ENCODE measurements at regions not wholly inside any gene's neighbourhood (a gene's known extent, or its start where the extent isn't known, plus 50 kb on each side); places are given as distances from the start of the nearest gene placed in this dataset.

GRCh38 chr16:63018581-63019223 is 982.5 kb upstream of the CDH8 start:
- ATAC-seq (no peak), DNase-seq (no peak)
- Histone ChIP-seq H3K9me3 (ENCODE audit: control insufficient read depth, low read length) (no peaks in the 10 kb centered on the region), H3K27ac (ENCODE audit: low read length) (no peak overlapping the region), H3K27me3 (ENCODE audit: control insufficient read depth, insufficient read depth) (no peaks in the 10 kb centered on the region), H3K4me1 (ENCODE audit: control insufficient read depth, insufficient read depth, low read length) (no peaks in the 10 kb centered on the region), H3K4me3 (ENCODE audit: low read length) (no peak overlapping the region)
- intact Hi-C loops (cut with DNase I) = no loop called here
- WGBS = 79% methylated on average over 7 of the region's 7 CpGs

- DNase-seq = no peak
Observed at GRCh38 chr16:63008688-63009087, 972.5 kb upstream of the CDH8 start.

GRCh38 chr16:63005356-63005755 is 969.1 kb upstream of the CDH8 start:
- Histone ChIP-seq H3K9me3 (ENCODE audit: control insufficient read depth, low read length) (no peaks in the 10 kb centered on the region), H3K4me3 (ENCODE audit: low read length) (no peak overlapping the region), H3K27me3 (ENCODE audit: control insufficient read depth, insufficient read depth) (no peaks in the 10 kb centered on the region), H3K27ac (ENCODE audit: low read length) (no peak overlapping the region), H3K4me1 (ENCODE audit: control insufficient read depth, insufficient read depth, low read length) (no peaks in the 10 kb centered on the region)
- ATAC-seq (no peak), DNase-seq (no peak)
- intact Hi-C loops (cut with DNase I) = no loop called here
- 53% methylated on average over 3 of the region's 3 CpGs for WGBS

More at GRCh38 chr16:63008688-63009087, 972.5 kb upstream of the CDH8 start:
- H3K9me3 ChIP-seq (ENCODE audit: control insufficient read depth, low read length) = no peaks in the 10 kb centered on the region
- no peak overlapping the region for H3K4me3 ChIP-seq (ENCODE audit: low read length)
- H3K27ac ChIP-seq (ENCODE audit: low read length) = no peak overlapping the region
- intact Hi-C loops (cut with DNase I) = no loop called here
- ATAC-seq = no peak
- no peaks in the 10 kb centered on the region for H3K27me3 ChIP-seq (ENCODE audit: control insufficient read depth, insufficient read depth)
- no peaks in the 10 kb centered on the region for H3K4me1 ChIP-seq (ENCODE audit: control insufficient read depth, insufficient read depth, low read length)

DNA sequence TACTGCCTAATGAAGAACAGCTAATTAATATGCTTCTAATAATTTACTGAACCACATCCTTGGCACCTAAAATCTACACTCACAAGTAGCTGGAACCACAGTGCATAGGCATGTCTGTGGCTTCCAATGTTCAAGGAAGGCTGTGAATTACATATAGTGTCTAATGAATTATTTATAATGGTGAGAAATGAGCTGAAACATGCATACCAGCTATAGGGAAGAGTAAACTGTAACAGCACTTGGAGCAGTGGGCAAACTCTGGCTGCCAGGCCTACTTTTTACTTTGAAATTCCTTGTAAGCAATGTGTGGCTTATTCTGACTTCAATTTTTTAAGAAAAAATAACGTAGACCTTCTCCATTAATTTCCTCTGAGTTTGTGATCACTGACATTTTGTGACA is 953.2 kb upstream of the CDH8 start:
- 65% methylated on average over 1 of the region's 1 CpG for WGBS
- Histone ChIP-seq H3K9me3 (ENCODE audit: control insufficient read depth, low read length) (no peaks in the 10 kb centered on the region), H3K27ac (ENCODE audit: low read length) (no peak overlapping the region), H3K4me3 (ENCODE audit: low read length) (no peak overlapping the region), H3K27me3 (ENCODE audit: control insufficient read depth, insufficient read depth) (no peaks in the 10 kb centered on the region), H3K4me1 (ENCODE audit: control insufficient read depth, insufficient read depth, low read length) (no peaks in the 10 kb centered on the region)
- intact Hi-C loops (cut with DNase I) = no loop called here
- ATAC-seq (no peak), DNase-seq (no peak)

GRCh38 chr16:62985722-62986121 is 949.5 kb upstream of the CDH8 start:
- no peak overlapping the region for H3K27ac ChIP-seq (ENCODE audit: low read length)
- DNase-seq (no peak), ATAC-seq (no peak)
- H3K27me3 ChIP-seq (ENCODE audit: control insufficient read depth, insufficient read depth) = no peaks in the 10 kb centered on the region
- no peak overlapping the region for H3K4me3 ChIP-seq (ENCODE audit: low read length)
- no peaks in the 10 kb centered on the region for H3K9me3 ChIP-seq (ENCODE audit: control insufficient read depth, low read length)
- no peaks in the 10 kb centered on the region for H3K4me1 ChIP-seq (ENCODE audit: control insufficient read depth, insufficient read depth, low read length)
- intact Hi-C loops (cut with DNase I) = no loop called here
- 86% methylated on average over 1 of the region's 1 CpG for WGBS

DNA sequence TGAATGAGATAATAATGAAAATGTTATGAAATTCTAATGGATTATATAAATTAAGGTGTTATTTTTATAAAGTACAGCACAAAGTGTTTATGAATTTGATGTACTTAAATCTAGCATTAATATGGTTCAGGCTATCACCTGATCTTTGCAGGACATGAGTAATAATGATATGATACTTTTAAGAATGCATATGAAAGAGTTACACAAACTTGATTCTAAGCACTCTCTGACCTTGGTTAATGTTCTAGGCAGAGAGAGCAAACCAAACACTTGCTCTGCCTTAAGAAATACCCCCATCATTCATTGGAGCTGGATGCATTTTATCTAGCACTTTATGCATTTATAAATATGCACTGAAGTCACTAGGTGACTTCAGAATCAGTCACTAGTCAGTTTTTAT is 942.2 kb upstream of the CDH8 start:
- intact Hi-C loops (cut with DNase I) = no loop called here
- Histone ChIP-seq H3K27ac (ENCODE audit: low read length) (no peak overlapping the region), H3K9me3 (ENCODE audit: control insufficient read depth, low read length) (no peaks in the 10 kb centered on the region), H3K27me3 (ENCODE audit: control insufficient read depth, insufficient read depth) (no peaks in the 10 kb centered on the region), H3K4me1 (ENCODE audit: control insufficient read depth, insufficient read depth, low read length) (no peaks in the 10 kb centered on the region), H3K4me3 (ENCODE audit: low read length) (no peak overlapping the region)
- ATAC-seq = no peak
- no peak for DNase-seq

GRCh38 chr16:62977876-62978275 is 941.6 kb upstream of the CDH8 start:
- DNase-seq (no peak), ATAC-seq (no peak)
- Histone ChIP-seq H3K4me3 (ENCODE audit: low read length) (no peak overlapping the region), H3K9me3 (ENCODE audit: control insufficient read depth, low read length) (no peaks in the 10 kb centered on the region), H3K4me1 (ENCODE audit: control insufficient read depth, insufficient read depth, low read length) (no peaks in the 10 kb centered on the region), H3K27ac (ENCODE audit: low read length) (no peak overlapping the region), H3K27me3 (ENCODE audit: control insufficient read depth, insufficient read depth) (no peaks in the 10 kb centered on the region)
- intact Hi-C loops (cut with DNase I) = no loop called here
- 87% methylated on average over 1 of the region's 1 CpG for WGBS

GRCh38 chr16:62974424-62974823 is 938.2 kb upstream of the CDH8 start:
- no peak overlapping the region for H3K27ac ChIP-seq (ENCODE audit: low read length)
- WGBS = 67% methylated on average over 1 of the region's 1 CpG
- no peak for DNase-seq
- H3K4me1 ChIP-seq (ENCODE audit: control insufficient read depth, insufficient read depth, low read length) = no peaks in the 10 kb centered on the region
- no peak for ATAC-seq
- no peaks in the 10 kb centered on the region for H3K9me3 ChIP-seq (ENCODE audit: control insufficient read depth, low read length)
- intact Hi-C loops (cut with DNase I) = no loop called here
- H3K4me3 ChIP-seq (ENCODE audit: low read length) = no peak overlapping the region
- no peaks in the 10 kb centered on the region for H3K27me3 ChIP-seq (ENCODE audit: control insufficient read depth, insufficient read depth)

GRCh38 chr16:62970851-62971250 is 934.6 kb upstream of the CDH8 start:
- H3K4me1 ChIP-seq (ENCODE audit: control insufficient read depth, insufficient read depth, low read length) = no peaks in the 10 kb centered on the region
- intact Hi-C loops (cut with DNase I) = no loop called here
- ATAC-seq (no peak), DNase-seq (no peak)
- H3K9me3 ChIP-seq (ENCODE audit: control insufficient read depth, low read length) = no peaks in the 10 kb centered on the region
- no peak overlapping the region for H3K27ac ChIP-seq (ENCODE audit: low read length)
- no peak overlapping the region for H3K4me3 ChIP-seq (ENCODE audit: low read length)
- H3K27me3 ChIP-seq (ENCODE audit: control insufficient read depth, insufficient read depth) = no peaks in the 10 kb centered on the region

GRCh38 chr16:62969711-62970318 is 933.6 kb upstream of the CDH8 start:
- intact Hi-C loops (cut with DNase I) = no loop called here
- no peaks in the 10 kb centered on the region for H3K27me3 ChIP-seq (ENCODE audit: control insufficient read depth, insufficient read depth)
- no peaks in the 10 kb centered on the region for H3K4me1 ChIP-seq (ENCODE audit: control insufficient read depth, insufficient read depth, low read length)
- no peak overlapping the region for H3K27ac ChIP-seq (ENCODE audit: low read length)
- no peaks in the 10 kb centered on the region for H3K9me3 ChIP-seq (ENCODE audit: control insufficient read depth, low read length)
- no peak for DNase-seq
- no peak for ATAC-seq
- no peak overlapping the region for H3K4me3 ChIP-seq (ENCODE audit: low read length)

- no peaks in the 10 kb centered on the region for H3K4me1 ChIP-seq (ENCODE audit: control insufficient read depth, insufficient read depth, low read length)
- ATAC-seq (no peak), DNase-seq (no peak)
- H3K27ac ChIP-seq (ENCODE audit: low read length) = no peak overlapping the region
- intact Hi-C loops (cut with DNase I) = no loop called here
- 91% methylated on average over 2 of the region's 2 CpGs for WGBS
- H3K27me3 ChIP-seq (ENCODE audit: control insufficient read depth, insufficient read depth) = no peaks in the 10 kb centered on the region
- H3K9me3 ChIP-seq (ENCODE audit: control insufficient read depth, low read length) = no peaks in the 10 kb centered on the region
- H3K4me3 ChIP-seq (ENCODE audit: low read length) = no peak overlapping the region
Observed at GRCh38 chr16:62967611-62968010, 931.4 kb upstream of the CDH8 start.

DNA sequence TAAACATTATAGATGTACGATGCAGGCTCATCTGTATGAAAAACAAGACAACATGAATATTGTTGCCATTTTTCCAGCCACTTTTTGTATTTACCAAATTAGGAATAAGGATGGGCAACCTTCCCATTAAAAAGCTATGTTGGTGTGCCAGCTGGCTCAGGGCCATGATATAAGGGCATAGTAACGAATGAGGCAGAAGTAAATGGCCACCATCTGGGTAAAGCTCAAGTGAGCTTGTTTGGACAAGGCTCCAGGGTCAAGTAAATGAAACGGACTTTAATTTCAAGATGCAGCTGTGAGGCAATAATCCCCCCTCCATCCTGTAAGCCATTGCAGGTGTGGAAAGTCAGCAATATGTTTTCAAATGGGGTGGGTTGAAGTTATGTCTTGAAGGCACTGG is 930.9 kb upstream of the CDH8 start:
- ATAC-seq (no peak), DNase-seq (no peak)
- H3K27ac ChIP-seq (ENCODE audit: low read length) = no peak overlapping the region
- intact Hi-C loops (cut with DNase I) = no loop called here
- H3K4me3 ChIP-seq (ENCODE audit: low read length) = no peak overlapping the region
- H3K4me1 ChIP-seq (ENCODE audit: control insufficient read depth, insufficient read depth, low read length) = no peaks in the 10 kb centered on the region
- H3K27me3 ChIP-seq (ENCODE audit: control insufficient read depth, insufficient read depth) = no peaks in the 10 kb centered on the region
- WGBS = 43% methylated on average over 3 of the region's 3 CpGs
- no peaks in the 10 kb centered on the region for H3K9me3 ChIP-seq (ENCODE audit: control insufficient read depth, low read length)

Data from right cardiac atrium (tissue), 5 donors.